Mesenchymal stem cell (in vitro differentiated cells and primary cell): ENCODE measurements at regions not wholly inside any gene's neighbourhood (a gene's known extent, or its start where the extent isn't known, plus 50 kb on each side); places are given as distances from the start of the nearest gene placed in this dataset.

Experiments
- DNase-seq: peaks from one replicate; pipeline ENCODE4 v3.0.0-alpha.2; 2013
- H2AFZ ChIP-seq: one replicate; pipeline ENCODE4 v1.6.1; 2013; ENCODE audit warnings: low read depth, mild to moderate bottlenecking, control low read depth, inconsistent platforms, low read length, moderate library complexity
- H2AK5ac ChIP-seq: 2 replicates; pipeline ENCODE4 v1.6.1; 2013; ENCODE audit warnings: low read length, moderate library complexity, mild to moderate bottlenecking, inconsistent platforms; ENCODE audit not compliant: severe bottlenecking
- H2BK120ac ChIP-seq: one replicate; pipeline ENCODE4 v1.6.1; 2013; ENCODE audit warnings: low read depth, mild to moderate bottlenecking, inconsistent platforms, low read length, moderate library complexity
- H2BK12ac ChIP-seq, 2 experiments: one replicate each; pipeline ENCODE4 v1.6.1; 2013; ENCODE audit warnings: inconsistent platforms in 2 of 2, low read length in 2 of 2, mild to moderate bottlenecking in 2 of 2, moderate library complexity in 2 of 2, control low read depth in 1 of 2
- H2BK15ac ChIP-seq: one replicate; pipeline ENCODE4 v1.6.1; 2013; ENCODE audit warnings: mild to moderate bottlenecking, low read depth, inconsistent platforms; ENCODE audit not compliant: poor library complexity, severe bottlenecking
- H2BK5ac ChIP-seq: 2 replicates; pipeline ENCODE4 v1.6.1; 2013; ENCODE audit warnings: low read depth, mild to moderate bottlenecking, low read length, control low read depth, inconsistent platforms; ENCODE audit not compliant: poor library complexity, severe bottlenecking
- H3K14ac ChIP-seq, 2 experiments: one replicate each; pipeline ENCODE4 v1.6.1; 2013; ENCODE audit warnings: inconsistent platforms in 2 of 2, low read length in 2 of 2, control low read depth in 1 of 2, mild to moderate bottlenecking in 1 of 2, moderate library complexity in 1 of 2
- H3K18ac ChIP-seq, 2 experiments: one replicate each; pipeline ENCODE4 v1.6.1; 2013; ENCODE audit warnings: inconsistent platforms in 2 of 2, low read length in 2 of 2, control low read depth in 1 of 2, low read depth in 1 of 2, mild to moderate bottlenecking in 1 of 2
- H3K23ac ChIP-seq, 2 experiments: one replicate each; pipeline ENCODE4 v1.6.1; 2013; ENCODE audit warnings: inconsistent platforms in 2 of 2, low read length in 2 of 2, mild to moderate bottlenecking in 2 of 2, moderate library complexity in 2 of 2, control low read depth in 1 of 2
- H3K27ac ChIP-seq: 2 replicates; pipeline ENCODE4 v1.5.1; 2013; ENCODE audit warnings: mild to moderate bottlenecking, moderate library complexity, low read length, control low read depth, inconsistent platforms; ENCODE audit not compliant: poor library complexity, severe bottlenecking
- H3K27me3 ChIP-seq, 2 experiments: 2 replicates each; pipeline versions ENCODE4 v1.6.1 to v1.7.0; 2013; ENCODE audit warnings: low read length in 2 of 2, mild to moderate bottlenecking in 2 of 2, moderate library complexity in 2 of 2, control low read depth in 1 of 2, inconsistent platforms in 1 of 2; ENCODE audit not compliant: control insufficient read depth in 1 of 2, insufficient read depth in 1 of 2
- H3K36me3 ChIP-seq, 2 experiments: 2 replicates each; pipeline versions ENCODE4 v1.6.1 to v1.7.0; 2013; ENCODE audit warnings: low read length in 2 of 2, control low read depth in 1 of 2, inconsistent platforms in 1 of 2, low read depth in 1 of 2, mild to moderate bottlenecking in 1 of 2; ENCODE audit not compliant: insufficient read depth in 2 of 2, control insufficient read depth in 1 of 2
- H3K4ac ChIP-seq, 2 experiments: one replicate each; pipeline ENCODE4 v1.6.1; 2013; ENCODE audit warnings: inconsistent platforms in 2 of 2, low read length in 2 of 2, mild to moderate bottlenecking in 2 of 2, moderate library complexity in 2 of 2, control low read depth in 1 of 2, low read depth in 1 of 2
- H3K4me1 ChIP-seq: 2 replicates; pipeline ENCODE4 v1.6.1; 2013; ENCODE audit warnings: low read depth, low read length, control low read depth; ENCODE audit not compliant: control insufficient read depth, insufficient read depth
- H3K4me2 ChIP-seq: 2 replicates; pipeline ENCODE4 v1.6.1; 2013; ENCODE audit warnings: low read length, mild to moderate bottlenecking, inconsistent platforms; ENCODE audit not compliant: poor library complexity, severe bottlenecking
- H3K4me3 ChIP-seq, 2 experiments: 2 replicates each; pipeline versions ENCODE4 v1.5.1 to v1.7.0; 2013; ENCODE audit warnings: low read length in 2 of 2, mild to moderate bottlenecking in 2 of 2, control low read depth in 1 of 2, low read depth in 1 of 2; ENCODE audit not compliant: insufficient read depth in 1 of 2
- H3K79me1 ChIP-seq: replicated peaks from 2 replicates; pipeline ENCODE4 v1.6.1; 2013; ENCODE audit warnings: mild to moderate bottlenecking, control low read depth, low read length, inconsistent platforms; ENCODE audit not compliant: poor library complexity, severe bottlenecking
- H3K9ac ChIP-seq: 2 replicates; pipeline ENCODE4 v1.7.0; 2013; ENCODE audit warnings: mild to moderate bottlenecking, low read length, moderate library complexity
- H3K9me3 ChIP-seq: 2 replicates; pipeline ENCODE4 v1.7.0; 2013; ENCODE audit warnings: mild to moderate bottlenecking, low read length; ENCODE audit not compliant: control insufficient read depth
- H4K8ac ChIP-seq: one replicate; pipeline ENCODE4 v1.6.1; 2013; ENCODE audit warnings: inconsistent platforms, mild to moderate bottlenecking, low read length, moderate library complexity
- H4K91ac ChIP-seq: one replicate; pipeline ENCODE4 v1.6.1; 2013; ENCODE audit warnings: mild to moderate bottlenecking, low read length, inconsistent platforms
- WGBS: methylation state at CpG from one replicate; pipeline ENCODE4 v1.1.7; 2013; ENCODE audit warnings: mixed read lengths; 5-methylcytosine and 5-hydroxymethylcytosine counted together

GRCh38 chr7:20513341-20513740 is 102.1 kb upstream of the ABCB5 start:
- no peaks in the 10 kb centered on the region for H3K4me1 ChIP-seq
- no peaks in the 10 kb centered on the region for H3K27me3 ChIP-seq
- H3K27ac ChIP-seq: no peak overlapping the region
- WGBS: no CpG with 5 or more reads among the region's 2 CpGs
- no peaks in the 10 kb centered on the region for H3K9me3 ChIP-seq
- DNase-seq: no peak
- H2AFZ ChIP-seq: no peak overlapping the region
- H2BK5ac ChIP-seq: no peak overlapping the region
- H3K14ac ChIP-seq: no peak overlapping the region
- H2AK5ac ChIP-seq: no peak overlapping the region
- H3K4me3 ChIP-seq: no peak overlapping the region
- no peak overlapping the region for H2BK120ac ChIP-seq
- H3K4ac ChIP-seq: no peak overlapping the region
- H2BK12ac ChIP-seq: no peak overlapping the region
- no peak overlapping the region for H3K9ac ChIP-seq
- H4K8ac ChIP-seq: no peak overlapping the region
- H3K79me1 ChIP-seq: no peaks in the 10 kb centered on the region
- H3K4me2 ChIP-seq: no peak overlapping the region
- H3K23ac ChIP-seq: no peak overlapping the region
- H2BK15ac ChIP-seq: no peak overlapping the region
- no peak overlapping the region for H3K18ac ChIP-seq
- H4K91ac ChIP-seq: no peak overlapping the region
- no peaks in the 10 kb centered on the region for H3K36me3 ChIP-seq

- H2BK120ac ChIP-seq: no peak overlapping the region
- no peak overlapping the region for H2AFZ ChIP-seq
- H2AK5ac ChIP-seq: no peak overlapping the region
- no peak overlapping the region for H3K4ac ChIP-seq
- no peak overlapping the region for H2BK15ac ChIP-seq
- no peak overlapping the region for H3K4me3 ChIP-seq
- no peak for DNase-seq
- H3K79me1 ChIP-seq: no peaks in the 10 kb centered on the region
- H3K4me2 ChIP-seq: no peak overlapping the region
- no peak overlapping the region for H2BK5ac ChIP-seq
- no peak overlapping the region for H2BK12ac ChIP-seq
- no peak overlapping the region for H4K91ac ChIP-seq
- H3K27ac ChIP-seq: no peak overlapping the region
- no peak overlapping the region for H3K9ac ChIP-seq
- H3K9me3 ChIP-seq: no peaks in the 10 kb centered on the region
- no peaks in the 10 kb centered on the region for H3K27me3 ChIP-seq
- H3K4me1 ChIP-seq: no peaks in the 10 kb centered on the region
- no peaks in the 10 kb centered on the region for H3K36me3 ChIP-seq
- no peak overlapping the region for H3K23ac ChIP-seq
- no peak overlapping the region for H3K18ac ChIP-seq
- no peak overlapping the region for H3K14ac ChIP-seq
- no peak overlapping the region for H4K8ac ChIP-seq
Observed at GRCh38 chr7:20513897-20514296, 101.6 kb upstream of the ABCB5 start.

- Histone ChIP-seq H3K27me3 (no peaks in the 10 kb centered on the region), H3K27ac (no peak overlapping the region), H3K4ac (no peak overlapping the region), H3K79me1 (no peaks in the 10 kb centered on the region), H3K18ac (no peak overlapping the region), H2AFZ (no peak overlapping the region), H3K9ac (no peak overlapping the region), H4K8ac (no peak overlapping the region), H2AK5ac (no peak overlapping the region), H3K14ac (no peak overlapping the region), H3K4me2 (no peak overlapping the region), H3K9me3 (no peaks in the 10 kb centered on the region), H2BK15ac (no peak overlapping the region), H3K36me3 (no peaks in the 10 kb centered on the region), H2BK12ac (no peak overlapping the region), H2BK5ac (no peak overlapping the region), H3K23ac (no peak overlapping the region), H3K4me1 (no peaks in the 10 kb centered on the region), H4K91ac (no peak overlapping the region), H2BK120ac (no peak overlapping the region), H3K4me3 (no peak overlapping the region)
- 7% methylated on average over 2 of the region's 2 CpGs for WGBS
- DNase-seq: peak; percentile 53
Observed at GRCh38 chr7:20514364-20514763, 101.1 kb upstream of the ABCB5 start.

- H3K4me2 ChIP-seq: no peak overlapping the region
- H3K79me1 ChIP-seq: no peaks in the 10 kb centered on the region
- no peaks in the 10 kb centered on the region for H3K9me3 ChIP-seq
- H4K91ac ChIP-seq: no peak overlapping the region
- WGBS: 78% methylated on average over 2 of the region's 2 CpGs
- DNase-seq: no peak
- H2BK12ac ChIP-seq: no peak overlapping the region
- H3K4ac ChIP-seq: no peak overlapping the region
- H2BK120ac ChIP-seq: no peak overlapping the region
- H3K4me3 ChIP-seq: no peak overlapping the region
- H3K27ac ChIP-seq: no peak overlapping the region
- H3K9ac ChIP-seq: no peak overlapping the region
- H3K23ac ChIP-seq: no peak overlapping the region
- no peaks in the 10 kb centered on the region for H3K4me1 ChIP-seq
- no peak overlapping the region for H2BK15ac ChIP-seq
- no peaks in the 10 kb centered on the region for H3K27me3 ChIP-seq
- no peak overlapping the region for H3K14ac ChIP-seq
- H2AK5ac ChIP-seq: no peak overlapping the region
- no peak overlapping the region for H3K18ac ChIP-seq
- no peak overlapping the region for H2AFZ ChIP-seq
- no peaks in the 10 kb centered on the region for H3K36me3 ChIP-seq
- H2BK5ac ChIP-seq: no peak overlapping the region
- no peak overlapping the region for H4K8ac ChIP-seq
Observed at GRCh38 chr7:20519645-20520044, 95.8 kb upstream of the ABCB5 start.
